Gastroesophageal sphincter (tissue), 4 donors: ENCODE measurements at regions not wholly inside any gene's neighbourhood (a gene's known extent, or its start where the extent isn't known, plus 50 kb on each side); places are given as distances from the start of the nearest gene placed in this dataset.

Experiments used
- ATAC-seq: fragments of 150-250 bp; one replicate; pipeline ENCODE4 v1.9.1; 2016; ENCODE audit warnings: mild to moderate bottlenecking, moderate library complexity
- H3K27ac ChIP-seq, 4 donors: fragments of 200-600 bp; sonication (generic) in 3 of 4; 1 replicate in 3 of 4; 2 replicates in 1 of 4; pipeline ENCODE4 v1.5.1; 2016 to 2019
- H3K27me3 ChIP-seq: fragments of 200-600 bp; sonication (generic); one replicate; pipeline ENCODE4 v1.5.1; 2019
- H3K36me3 ChIP-seq, 2 donors: fragments of 200-600 bp; sonication (generic); one replicate each; pipeline ENCODE4 v1.5.1; 2019; ENCODE audit warnings: control low read depth in 1 of 2
- H3K4me1 ChIP-seq, 3 donors: fragments of 200-600 bp; sonication (generic); 1 replicate in 2 of 3; 2 replicates in 1 of 3; pipeline ENCODE4 v1.5.1; 2016 to 2019; ENCODE audit warnings: control low read depth in 2 of 3
- H3K4me3 ChIP-seq, 2 donors: fragments of 200-600 bp; sonication (generic); one replicate each; pipeline ENCODE4 v1.5.1; 2019; ENCODE audit warnings: mild to moderate bottlenecking in 1 of 2, moderate library complexity in 1 of 2
- H3K9me3 ChIP-seq, 3 donors: fragments of 200-600 bp; sonication (generic); one replicate each; pipeline ENCODE4 v1.5.1; 2017 to 2019; ENCODE audit warnings: control low read depth in 2 of 3
- CTCF ChIP-seq, 4 experiments: fragments of 200-600 bp in 2 of 4; fragments of 450-650 bp in 2 of 4; sonication (generic) in 1 of 4; IDR thresholded peaks; one replicate each; pipeline ENCODE4 v1.5.1; 2017 to 2019; ENCODE audit warnings: antibody characterized with exemption in 4 of 4, mild to moderate bottlenecking in 2 of 4, moderate library complexity in 2 of 4
- EP300 ChIP-seq: sonication (generic); formaldehyde crosslinking; IDR thresholded peaks from one replicate; pipeline ENCODE4 v1.6.1; 2017; ENCODE audit warnings: antibody characterized with exemption, mild to moderate bottlenecking
- POLR2A ChIP-seq, 2 donors: fragments of 450-650 bp; IDR thresholded peaks; one replicate each; pipeline ENCODE4 v1.6.1; 2017; ENCODE audit warnings: antibody characterized with exemption in 2 of 2, mild to moderate bottlenecking in 2 of 2, moderate library complexity in 1 of 2
- POLR2AphosphoS5 ChIP-seq: sonication (generic); formaldehyde crosslinking; IDR thresholded peaks from one replicate; pipeline ENCODE4 v1.6.1; 2017; ENCODE audit warnings: antibody characterized with exemption
- WGBS, 2 donors: methylation state at CpG; one replicate each; pipeline ENCODE4 v1.1.5; 2018; ENCODE audit warnings: low coverage in 1 of 2; 5-methylcytosine and 5-hydroxymethylcytosine counted together

- no peak overlapping the region for H3K4me3 ChIP-seq
- no peaks in the 10 kb centered on the region for H3K9me3 ChIP-seq
- peaks cover 0 to 3% (median 0%) of the 10 kb centered on the region in 3 donors for H3K4me1 ChIP-seq
- no peak for TF ChIP-seq CTCF (IDR thresholded peaks at IDR 0.05)
- TF ChIP-seq EP300: no peak
- no peak for TF ChIP-seq POLR2AphosphoS5
- no peak for TF ChIP-seq POLR2A (IDR thresholded peaks at IDR 0.05)
- WGBS, 2 donors: 39 to 47% methylated on average over 7 to 15 of the region's 15 CpGs
- no peak overlapping the region for H3K27ac ChIP-seq
- no peaks in the 10 kb centered on the region for H3K27me3 ChIP-seq
- no peak for ATAC-seq
- H3K36me3 ChIP-seq: no peaks in the 10 kb centered on the region
Measured at GRCh38 chr5:113692891-113693457, 179.5 kb downstream of the YTHDC2 start.

- no peaks in the 10 kb centered on the region for H3K27me3 ChIP-seq
- WGBS, 2 donors: 61 to 70% methylated on average over 4 of the region's 4 CpGs
- TF ChIP-seq EP300 (no peak), POLR2A (IDR thresholded peaks at IDR 0.05) (no peak), CTCF (IDR thresholded peaks at IDR 0.05) (no peak), POLR2AphosphoS5 (no peak)
- no peak for ATAC-seq
- no peaks in the 10 kb centered on the region for H3K36me3 ChIP-seq
- peaks cover 0 to 3% (median 0%) of the 10 kb centered on the region in 3 donors for H3K4me1 ChIP-seq
- no peak overlapping the region for H3K4me3 ChIP-seq
- no peaks in the 10 kb centered on the region for H3K9me3 ChIP-seq
- H3K27ac ChIP-seq: no peak overlapping the region
Measured at GRCh38 chr5:113693701-113694100, 180.2 kb downstream of the YTHDC2 start.

- WGBS, 2 donors: 63 to 89% methylated on average over 1 to 2 of the region's 2 CpGs
- no peak overlapping the region for H3K27ac ChIP-seq
- H3K4me1 ChIP-seq: peaks cover 0 to 3% (median 0%) of the 10 kb centered on the region in 3 donors
- H3K36me3 ChIP-seq: no peaks in the 10 kb centered on the region
- ATAC-seq: no peak
- no peaks in the 10 kb centered on the region for H3K27me3 ChIP-seq
- H3K9me3 ChIP-seq: no peaks in the 10 kb centered on the region
- no peak overlapping the region for H3K4me3 ChIP-seq
- TF ChIP-seq POLR2A (IDR thresholded peaks at IDR 0.05) (no peak), CTCF (IDR thresholded peaks at IDR 0.05) (no peak), EP300 (no peak), POLR2AphosphoS5 (no peak)
Measured at GRCh38 chr5:113694576-113694975, 181.1 kb downstream of the YTHDC2 start.

- Histone ChIP-seq H3K9me3 (peaks cover 0 to 22% (median 0%) of the 10 kb centered on the region in 3 donors), H3K36me3 (no peaks in the 10 kb centered on the region), H3K27me3 (no peaks in the 10 kb centered on the region), H3K4me1 (no peaks in the 10 kb centered on the region), H3K4me3 (no peak overlapping the region), H3K27ac (no peak overlapping the region)
- TF ChIP-seq EP300 (no peak), POLR2AphosphoS5 (no peak), CTCF (IDR thresholded peaks at IDR 0.05) (no peak), POLR2A (IDR thresholded peaks at IDR 0.05) (no peak)
- ATAC-seq: no peak
Measured at GRCh38 chr5:113703266-113703665, 189.8 kb downstream of the YTHDC2 start.

GRCh38 chr5:113705657-113706056 lies 192.2 kb downstream of the YTHDC2 start:
- WGBS, 2 donors: no CpG with 5 or more reads among the region's 3 CpGs
- no peak for ATAC-seq

More at GRCh38 chr5:113705657-113706056, 192.2 kb downstream of the YTHDC2 start:
- no peak overlapping the region for H3K27ac ChIP-seq
- H3K9me3 ChIP-seq: peaks cover 0 to 22% (median 0%) of the 10 kb centered on the region in 3 donors
- H3K36me3 ChIP-seq: no peaks in the 10 kb centered on the region
- TF ChIP-seq POLR2A (IDR thresholded peaks at IDR 0.05) (no peak), CTCF (IDR thresholded peaks at IDR 0.05) (no peak), POLR2AphosphoS5 (no peak), EP300 (no peak)
- H3K4me1 ChIP-seq: no peaks in the 10 kb centered on the region
- no peaks in the 10 kb centered on the region for H3K27me3 ChIP-seq
- H3K4me3 ChIP-seq: no peak overlapping the region
